Loucy (cell line): ENCODE measurements at regions not wholly inside any gene's neighbourhood (a gene's known extent, or its start where the extent isn't known, plus 50 kb on each side); places are given as distances from the start of the nearest gene placed in this dataset.

Source experiments
- CTCF ChIP-seq: fragments of 200-600 bp; sonication (generic); conservative IDR thresholded peaks from 2 replicates; pipeline ENCODE4 v1.5.1; 2014; ENCODE audit warnings: mild to moderate bottlenecking, antibody characterized with exemption, low read length
- EZH2phosphoT487 ChIP-seq: fragments of 200-600 bp; IDR thresholded peaks from 2 replicates; pipeline ENCODE4 v1.6.1; 2018; ENCODE audit warnings: antibody characterized with exemption, mild to moderate bottlenecking, moderate library complexity, borderline replicate concordance

- TF ChIP-seq CTCF (no peak), EZH2phosphoT487 (no peak)
Observed at GRCh38 chr2:64787698-64788097, 134.0 kb upstream of the SERTAD2 start.
